ENCODE measurements at regions not wholly inside any gene's neighbourhood (a gene's known extent, or its start where the extent isn't known, plus 50 kb on each side); places are given as distances from the start of the nearest gene placed in this dataset.

- no peaks in the 10 kb centered on the region for H3K4me1 ChIP-seq
- intact Hi-C loops (cut with DNase I), result loop anchor here in 1 of 2 donors (10.0 kb wide), 1 partner anchor 58 kb away; no protein-coding TSS in a partner anchor
- H3K4me3 ChIP-seq, result no peak overlapping the region
- ATAC-seq, result no peak
- H3K9me3 ChIP-seq, result no peaks in the 10 kb centered on the region
- WGBS (ENCODE audit: insufficient coverage, low coverage, low lambda C conversion rate, missing lambda C conversion rate), result 54% methylated on average over 3 of the region's 3 CpGs
- TF ChIP-seq, protein P1, sequence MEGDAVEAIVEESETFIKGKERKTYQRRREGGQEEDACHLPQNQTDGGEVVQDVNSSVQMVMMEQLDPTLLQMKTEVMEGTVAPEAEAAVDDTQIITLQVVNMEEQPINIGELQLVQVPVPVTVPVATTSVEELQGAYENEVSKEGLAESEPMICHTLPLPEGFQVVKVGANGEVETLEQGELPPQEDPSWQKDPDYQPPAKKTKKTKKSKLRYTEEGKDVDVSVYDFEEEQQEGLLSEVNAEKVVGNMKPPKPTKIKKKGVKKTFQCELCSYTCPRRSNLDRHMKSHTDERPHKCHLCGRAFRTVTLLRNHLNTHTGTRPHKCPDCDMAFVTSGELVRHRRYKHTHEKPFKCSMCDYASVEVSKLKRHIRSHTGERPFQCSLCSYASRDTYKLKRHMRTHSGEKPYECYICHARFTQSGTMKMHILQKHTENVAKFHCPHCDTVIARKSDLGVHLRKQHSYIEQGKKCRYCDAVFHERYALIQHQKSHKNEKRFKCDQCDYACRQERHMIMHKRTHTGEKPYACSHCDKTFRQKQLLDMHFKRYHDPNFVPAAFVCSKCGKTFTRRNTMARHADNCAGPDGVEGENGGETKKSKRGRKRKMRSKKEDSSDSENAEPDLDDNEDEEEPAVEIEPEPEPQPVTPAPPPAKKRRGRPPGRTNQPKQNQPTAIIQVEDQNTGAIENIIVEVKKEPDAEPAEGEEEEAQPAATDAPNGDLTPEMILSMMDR (IDR thresholded peaks at IDR 0.05), result no peak
- no peak for TF ChIP-seq POLR2A (IDR thresholded peaks at IDR 0.05)
- H3K27me3 ChIP-seq, result no peaks in the 10 kb centered on the region
- H3K27ac ChIP-seq, result no peak overlapping the region
- H3K36me3 ChIP-seq, result no peaks in the 10 kb centered on the region
- DNase-seq, result no peak
Measured at GRCh38 chr9:28082671-28083070, 509.4 kb upstream of the C9orf72 start.

GRCh38 chr9:28086881-28087280 lies 513.6 kb upstream of the C9orf72 start:
- TF ChIP-seq POLR2A (IDR thresholded peaks at IDR 0.05), result no peak
- TF ChIP-seq, protein P1 (IDR thresholded peaks at IDR 0.05), result no peak
- H3K27me3 ChIP-seq, result no peaks in the 10 kb centered on the region
- intact Hi-C loops (cut with DNase I), result loop anchor here in 1 of 2 donors (10.0 kb wide), 1 partner anchor 62 kb away; no protein-coding TSS in a partner anchor
- H3K36me3 ChIP-seq, result no peaks in the 10 kb centered on the region
- no peak overlapping the region for H3K27ac ChIP-seq
- H3K4me1 ChIP-seq, result no peaks in the 10 kb centered on the region
- DNase-seq (no peak), ATAC-seq (no peak)
- no peaks in the 10 kb centered on the region for H3K9me3 ChIP-seq
- H3K4me3 ChIP-seq, result no peak overlapping the region

DNA sequence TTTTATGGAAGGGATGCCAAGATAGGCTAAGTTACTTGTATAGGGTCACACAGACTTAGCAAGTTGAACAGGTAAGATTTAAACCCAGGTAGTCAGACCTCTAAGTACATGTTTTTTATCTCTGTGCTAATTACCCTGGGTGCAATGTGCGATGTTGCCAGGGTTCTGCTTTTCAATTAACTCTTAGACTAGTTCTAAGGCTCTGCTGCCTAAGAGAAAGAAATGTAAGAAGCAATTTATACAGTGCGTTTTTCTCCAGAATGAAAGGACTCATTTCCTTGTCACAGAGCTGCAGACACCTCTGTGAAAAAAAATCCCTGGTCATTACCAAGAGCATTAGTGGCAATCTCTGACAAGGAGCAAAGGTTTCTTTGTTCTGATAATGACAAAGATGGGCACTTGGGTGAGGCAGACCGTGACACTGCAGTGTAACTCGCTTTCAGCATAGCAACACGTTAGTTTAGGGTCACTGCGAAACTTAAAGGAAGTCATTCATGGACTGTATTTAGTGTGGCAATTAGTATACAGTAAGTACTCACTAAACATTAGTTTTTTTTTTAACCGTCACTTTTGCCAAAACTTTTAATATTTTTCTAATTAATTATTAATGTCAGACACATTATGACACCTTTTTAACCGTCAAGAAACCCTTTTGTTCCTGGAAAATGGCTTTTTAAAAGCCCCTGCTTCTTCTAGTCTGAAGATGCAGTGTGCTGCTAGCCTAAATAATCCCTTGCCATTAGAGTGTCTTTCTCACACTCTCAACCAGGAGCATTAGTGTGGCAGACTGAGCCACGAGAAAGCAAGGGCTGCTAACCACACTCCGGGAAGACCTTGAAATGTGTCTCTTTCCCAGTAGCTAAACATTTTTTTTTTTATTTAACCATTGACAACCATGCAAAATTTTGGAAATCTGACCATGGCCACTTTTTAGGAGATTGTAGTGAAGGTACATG lies 520.0 kb upstream of the C9orf72 start:
- intact Hi-C loops (cut with DNase I), result no loop called here
- no peak for ATAC-seq
- 34% methylated on average over 10 of the region's 10 CpGs for WGBS (ENCODE audit: insufficient coverage, low coverage, low lambda C conversion rate, missing lambda C conversion rate)
- no peak for DNase-seq
- Histone ChIP-seq H3K27ac (no peak overlapping the region), H3K36me3 (no peaks in the 10 kb centered on the region), H3K4me1 (no peaks in the 10 kb centered on the region), H3K9me3 (no peaks in the 10 kb centered on the region), H3K27me3 (no peaks in the 10 kb centered on the region), H3K4me3 (no peak overlapping the region)
- TF ChIP-seq POLR2A (IDR thresholded peaks at IDR 0.05), result no peak

DNA sequence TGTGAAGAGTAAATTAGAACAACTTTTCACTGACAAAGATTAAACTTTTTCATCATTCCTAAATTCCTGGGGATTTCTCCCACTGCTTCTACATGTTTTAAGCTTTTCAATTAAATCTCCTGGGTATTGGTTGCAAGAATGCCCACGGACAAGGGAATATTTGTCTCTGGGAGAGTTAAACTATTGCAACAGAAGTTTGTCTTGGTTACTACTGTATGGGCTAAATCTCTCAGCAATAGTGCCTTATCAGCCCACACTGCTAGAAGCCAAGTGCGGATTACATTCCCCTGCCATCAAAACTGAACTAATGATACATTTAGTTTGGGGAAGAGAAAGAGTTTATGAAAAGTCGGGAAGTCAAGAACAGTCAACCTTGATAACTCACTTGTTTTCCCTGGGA lies 528.2 kb upstream of the C9orf72 start:
- WGBS (ENCODE audit: insufficient coverage, low coverage, low lambda C conversion rate, missing lambda C conversion rate), result 38% methylated on average over 3 of the region's 3 CpGs
- no peak for DNase-seq
- H3K4me3 ChIP-seq, result no peak overlapping the region
- no peaks in the 10 kb centered on the region for H3K36me3 ChIP-seq
- no peak for TF ChIP-seq POLR2A (IDR thresholded peaks at IDR 0.05)
- TF ChIP-seq, protein P1 (IDR thresholded peaks at IDR 0.05), result no peak
- intact Hi-C loops (cut with DNase I), result no loop called here
- no peak for ATAC-seq
- H3K27ac ChIP-seq, result no peak overlapping the region
- H3K9me3 ChIP-seq, result no peaks in the 10 kb centered on the region
- H3K27me3 ChIP-seq, result no peaks in the 10 kb centered on the region
- no peaks in the 10 kb centered on the region for H3K4me1 ChIP-seq

- no peaks in the 10 kb centered on the region for H3K9me3 ChIP-seq
- no peak overlapping the region for H3K4me3 ChIP-seq
- H3K36me3 ChIP-seq, result no peaks in the 10 kb centered on the region
- ATAC-seq, result no peak
- 44% methylated on average over 2 of the region's 2 CpGs for whole genome bisulfite sequencing (ENCODE audit: insufficient coverage, low coverage, low lambda C conversion rate, missing lambda C conversion rate)
- DNase-seq, result no peak
- H3K27ac ChIP-seq, result no peak overlapping the region
- no peaks in the 10 kb centered on the region for H3K4me1 ChIP-seq
- TF ChIP-seq POLR2A (IDR thresholded peaks at IDR 0.05), result no peak
- TF ChIP-seq, protein P1 (IDR thresholded peaks at IDR 0.05), result no peak
- intact Hi-C loops (cut with DNase I), result no loop called here
- no peaks in the 10 kb centered on the region for H3K27me3 ChIP-seq
Measured at GRCh38 chr9:28105001-28105400, 531.7 kb upstream of the C9orf72 start.

All from right lobe of liver (tissue), 6 donors.